ENCODE measurements at regions not wholly inside any gene's neighbourhood (a gene's known extent, or its start where the extent isn't known, plus 50 kb on each side); places are given as distances from the start of the nearest gene placed in this dataset.
"Not testable (repeated sequence)": the region's sequence is repeated elsewhere in the genome, so short reads cannot be mapped to it uniquely, and the experiment has no call there.

DNA sequence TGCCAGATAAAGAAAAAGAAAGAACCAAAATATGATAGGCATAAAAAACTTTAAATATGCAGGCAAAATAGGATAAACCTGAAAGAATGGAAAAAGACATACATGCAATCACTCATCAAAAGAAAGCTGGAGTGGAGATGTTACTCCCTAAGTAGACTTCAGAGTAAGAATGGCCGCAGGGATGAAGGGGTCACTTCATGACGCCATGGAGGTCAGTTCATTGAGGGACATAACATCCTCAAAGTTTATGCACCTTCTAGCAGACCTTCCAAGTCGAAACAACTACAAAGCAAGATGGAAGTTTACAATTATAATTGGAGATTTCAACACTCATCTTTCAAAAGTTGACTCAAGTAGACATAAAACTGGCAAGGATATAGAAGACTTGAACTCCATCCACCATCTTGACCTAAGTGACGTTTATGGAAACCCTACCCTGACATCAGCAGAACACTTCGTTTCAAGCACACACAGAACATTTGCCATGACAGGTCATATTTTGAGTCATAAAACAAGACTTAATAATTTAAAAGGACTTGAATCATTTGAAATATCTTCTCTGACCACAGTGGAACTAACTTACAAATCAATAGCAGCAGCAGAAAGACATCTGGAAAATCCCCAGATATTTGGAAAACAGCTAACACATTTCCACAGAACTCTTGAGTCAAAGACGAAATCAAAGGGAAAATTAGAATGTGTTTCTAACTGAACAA, 106.0 kb upstream of the LRPAP1 start:
- intact Hi-C loops (cut with micrococcal nuclease), result no loop called here
- no peak for TF ChIP-seq CTCF (IDR thresholded peaks at IDR 0.05; ENCODE audit: borderline replicate concordance)
- Histone ChIP-seq H3K27me3 (ENCODE audit: low read depth) (peaks cover 63% of the 10 kb centered on the region), H3K4me1 (no peaks in the 10 kb centered on the region), H3K36me3 (no peaks in the 10 kb centered on the region), H3K27ac (replicated peaks) (no peak overlapping the region), H3K9me3 (replicated peaks) (no peaks in the 10 kb centered on the region), H3K4me3 (no peak overlapping the region)
- no peak for DNase-seq

GRCh38 chr4:3637326-3638016, 105.2 kb upstream of the LRPAP1 start:
- intact Hi-C loops (cut with micrococcal nuclease), result no loop called here
- DNase-seq, result no peak
- H3K4me3 ChIP-seq, result no peak overlapping the region
- no peaks in the 10 kb centered on the region for H3K4me1 ChIP-seq
- H3K27me3 ChIP-seq (ENCODE audit: low read depth), result peaks cover 55% of the 10 kb centered on the region
- no peak for TF ChIP-seq CTCF (IDR thresholded peaks at IDR 0.05; ENCODE audit: borderline replicate concordance)
- no peak overlapping the region for H3K27ac ChIP-seq (replicated peaks)
- H3K9me3 ChIP-seq (replicated peaks), result no peaks in the 10 kb centered on the region
- no peaks in the 10 kb centered on the region for H3K36me3 ChIP-seq

- peaks cover 50% of the 10 kb centered on the region for H3K27me3 ChIP-seq (ENCODE audit: low read depth)
- H3K9me3 ChIP-seq (replicated peaks), result no peaks in the 10 kb centered on the region
- no peaks in the 10 kb centered on the region for H3K36me3 ChIP-seq
- no peak for TF ChIP-seq CTCF (IDR thresholded peaks at IDR 0.05; ENCODE audit: borderline replicate concordance)
- H3K4me1 ChIP-seq, result no peaks in the 10 kb centered on the region
- no peak overlapping the region for H3K27ac ChIP-seq (replicated peaks)
- DNase-seq, result no peak
- intact Hi-C loops (cut with micrococcal nuclease), result no loop called here
- H3K4me3 ChIP-seq, result no peak overlapping the region
Observed at GRCh38 chr4:3636646-3637320, 104.6 kb upstream of the LRPAP1 start.

GRCh38 chr4:3636020-3636419, 103.8 kb upstream of the LRPAP1 start:
- H3K9me3 ChIP-seq (replicated peaks); H3K4me3 ChIP-seq; H3K36me3 ChIP-seq; intact Hi-C loops (cut with micrococcal nuclease); H3K27ac ChIP-seq (replicated peaks); H3K4me1 ChIP-seq; DNase-seq: not testable (repeated sequence)
- peaks cover 53% of the 10 kb centered on the region for H3K27me3 ChIP-seq (ENCODE audit: low read depth)

- DNase-seq, result no peak
- intact Hi-C loops (cut with micrococcal nuclease), result no loop called here
- H3K27me3 ChIP-seq (ENCODE audit: low read depth), result peaks cover 53% of the 10 kb centered on the region
- H3K4me1 ChIP-seq, result no peaks in the 10 kb centered on the region
- no peak for TF ChIP-seq CTCF (IDR thresholded peaks at IDR 0.05; ENCODE audit: borderline replicate concordance)
- no peaks in the 10 kb centered on the region for H3K9me3 ChIP-seq (replicated peaks)
- H3K4me3 ChIP-seq, result no peak overlapping the region
- no peaks in the 10 kb centered on the region for H3K36me3 ChIP-seq
- H3K27ac ChIP-seq (replicated peaks), result no peak overlapping the region
Observed at GRCh38 chr4:3634894-3635820, 102.9 kb upstream of the LRPAP1 start.
